Neural crest cell (in vitro differentiated cells): ENCODE measurements at regions not wholly inside any gene's neighbourhood (a gene's known extent, or its start where the extent isn't known, plus 50 kb on each side); places are given as distances from the start of the nearest gene placed in this dataset.
A peak's percentile ranks its signal among the peaks of the same experiment; 100 is the strongest.

Experiments used
- DNase-seq: peaks from one replicate; pipeline ENCODE4 v3.0.0; 2021; ENCODE audit warnings: low read depth, mixed read lengths, low spot score
- H3K27ac Mint-ChIP-seq: one replicate; pipeline ENCODE4 v1.8.0; 2021; ENCODE audit warnings: mild to moderate bottlenecking, mixed read lengths; ENCODE audit not compliant: unreplicated experiment
- H3K27me3 Mint-ChIP-seq: 2 replicates; pipeline ENCODE4 v1.8.0; 2021; ENCODE audit warnings: low read depth, mild to moderate bottlenecking, mixed read lengths
- H3K36me3 Mint-ChIP-seq: 2 replicates; pipeline ENCODE4 v1.8.0; 2021; ENCODE audit warnings: low read depth, mild to moderate bottlenecking, mixed read lengths
- H3K4me1 Mint-ChIP-seq: 2 replicates; pipeline ENCODE4 v1.8.0; 2021; ENCODE audit warnings: mixed read lengths
- H3K4me3 Mint-ChIP-seq: one replicate; pipeline ENCODE4 v1.8.0; 2021; ENCODE audit warnings: mild to moderate bottlenecking, mixed read lengths
- H3K9me3 Mint-ChIP-seq: 2 replicates; pipeline ENCODE4 v1.8.0; 2021; ENCODE audit warnings: mixed read lengths
- TF ChIP-seq, protein P1 (sequence below): fragments of 200-600 bp; sonication (generic); conservative IDR thresholded peaks from 2 replicates; pipeline ENCODE4 v1.5.0; 2021; ENCODE audit warnings: antibody characterized with exemption, mild to moderate bottlenecking

- Mint-ChIP-seq H3K27ac (peak overlapping the region; percentile 30), H3K4me3 (no peak overlapping the region), H3K36me3 (no peaks in the 10 kb centered on the region), H3K9me3 (no peaks in the 10 kb centered on the region), H3K4me1 (peaks cover 18% of the 10 kb centered on the region), H3K27me3 (no peaks in the 10 kb centered on the region)
- TF ChIP-seq, protein P1, sequence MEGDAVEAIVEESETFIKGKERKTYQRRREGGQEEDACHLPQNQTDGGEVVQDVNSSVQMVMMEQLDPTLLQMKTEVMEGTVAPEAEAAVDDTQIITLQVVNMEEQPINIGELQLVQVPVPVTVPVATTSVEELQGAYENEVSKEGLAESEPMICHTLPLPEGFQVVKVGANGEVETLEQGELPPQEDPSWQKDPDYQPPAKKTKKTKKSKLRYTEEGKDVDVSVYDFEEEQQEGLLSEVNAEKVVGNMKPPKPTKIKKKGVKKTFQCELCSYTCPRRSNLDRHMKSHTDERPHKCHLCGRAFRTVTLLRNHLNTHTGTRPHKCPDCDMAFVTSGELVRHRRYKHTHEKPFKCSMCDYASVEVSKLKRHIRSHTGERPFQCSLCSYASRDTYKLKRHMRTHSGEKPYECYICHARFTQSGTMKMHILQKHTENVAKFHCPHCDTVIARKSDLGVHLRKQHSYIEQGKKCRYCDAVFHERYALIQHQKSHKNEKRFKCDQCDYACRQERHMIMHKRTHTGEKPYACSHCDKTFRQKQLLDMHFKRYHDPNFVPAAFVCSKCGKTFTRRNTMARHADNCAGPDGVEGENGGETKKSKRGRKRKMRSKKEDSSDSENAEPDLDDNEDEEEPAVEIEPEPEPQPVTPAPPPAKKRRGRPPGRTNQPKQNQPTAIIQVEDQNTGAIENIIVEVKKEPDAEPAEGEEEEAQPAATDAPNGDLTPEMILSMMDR: no peak
- no peak for DNase-seq
These were observed 130.5 kb downstream of the PSMG1 start for GRCh38 chr21:39052718-39053117.

DNA sequence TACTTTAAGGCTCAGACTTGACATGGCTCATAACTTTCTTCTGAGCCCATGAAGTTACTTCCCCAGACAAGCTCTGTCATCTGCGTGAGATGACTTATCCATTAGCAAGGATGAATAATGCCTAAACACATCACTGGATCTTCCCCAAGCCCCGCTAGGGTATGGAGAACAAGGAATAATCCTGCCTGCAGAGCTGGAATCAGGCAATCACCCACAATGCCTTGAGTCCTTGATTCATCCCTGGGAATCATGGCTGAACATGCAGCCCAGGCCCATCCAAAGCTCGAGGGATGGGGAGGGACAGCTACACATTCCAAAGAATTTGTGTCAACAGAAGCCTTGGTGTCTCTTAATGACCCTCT, 131.7 kb downstream of the PSMG1 start:
- no peaks in the 10 kb centered on the region for H3K36me3 Mint-ChIP-seq
- peak overlapping the region; percentile 17 for H3K27ac Mint-ChIP-seq
- TF ChIP-seq, protein P1: no peak
- no peak for DNase-seq
- no peaks in the 10 kb centered on the region for H3K9me3 Mint-ChIP-seq
- no peak overlapping the region for H3K4me3 Mint-ChIP-seq
- H3K27me3 Mint-ChIP-seq: no peaks in the 10 kb centered on the region
- peaks cover 19% of the 10 kb centered on the region for H3K4me1 Mint-ChIP-seq

GRCh38 chr21:39050841-39051587, 132.2 kb downstream of the PSMG1 start:
- H3K4me1 Mint-ChIP-seq: peaks cover 14% of the 10 kb centered on the region
- H3K36me3 Mint-ChIP-seq: no peaks in the 10 kb centered on the region
- TF ChIP-seq, protein P1: no peak
- no peaks in the 10 kb centered on the region for H3K27me3 Mint-ChIP-seq
- no peaks in the 10 kb centered on the region for H3K9me3 Mint-ChIP-seq
- no peak overlapping the region for H3K4me3 Mint-ChIP-seq
- no peak for DNase-seq
- H3K27ac Mint-ChIP-seq: peak overlapping the region; percentile 17

DNA sequence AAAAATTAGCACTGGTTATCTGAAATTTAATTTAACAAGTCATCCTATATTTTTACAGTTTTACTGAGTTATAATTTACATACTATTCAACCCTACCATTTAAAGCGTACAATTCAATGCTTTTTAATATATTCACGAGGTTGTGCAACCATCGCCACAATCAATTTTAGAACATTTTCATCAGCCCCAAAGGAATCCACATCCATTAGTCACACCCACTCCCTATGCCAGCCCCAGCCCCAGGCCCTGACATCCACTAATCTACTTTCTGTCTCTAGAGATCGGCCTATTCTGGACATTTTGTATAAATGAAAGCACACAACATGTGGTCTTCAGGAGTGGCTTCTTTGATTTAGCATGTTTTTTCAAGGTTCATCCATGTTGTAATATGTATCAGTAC, 134.7 kb downstream of the PSMG1 start:
- no peak overlapping the region for H3K27ac Mint-ChIP-seq
- TF ChIP-seq, protein P1: no peak
- no peak overlapping the region for H3K4me3 Mint-ChIP-seq
- DNase-seq: no peak
- no peaks in the 10 kb centered on the region for H3K27me3 Mint-ChIP-seq
- peaks cover 12% of the 10 kb centered on the region for H3K4me1 Mint-ChIP-seq
- H3K9me3 Mint-ChIP-seq: no peaks in the 10 kb centered on the region
- H3K36me3 Mint-ChIP-seq: no peaks in the 10 kb centered on the region

DNA sequence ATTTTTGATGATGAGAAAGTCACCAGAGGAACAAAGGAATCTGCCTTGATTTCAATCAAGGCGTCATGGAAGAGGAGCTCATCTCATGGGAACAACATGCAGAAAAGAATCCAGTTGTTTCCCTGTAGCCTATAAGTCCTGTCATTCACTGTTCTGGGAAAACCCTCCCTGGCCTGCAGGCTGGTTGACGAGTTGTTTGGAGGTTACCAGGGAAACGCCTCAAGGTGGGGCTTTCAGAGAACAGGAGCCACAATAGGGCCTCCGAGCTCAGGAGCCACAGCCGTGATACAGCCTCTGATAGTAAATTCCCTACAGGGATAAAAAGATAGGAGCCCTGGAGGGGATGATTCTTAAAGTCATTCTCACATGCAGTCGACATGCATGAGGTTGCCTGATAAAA, 135.2 kb downstream of the PSMG1 start:
- peak; percentile 19 for DNase-seq
- Mint-ChIP-seq H3K36me3 (no peaks in the 10 kb centered on the region), H3K9me3 (peaks cover 2% of the 10 kb centered on the region), H3K4me3 (no peak overlapping the region), H3K4me1 (peaks cover 12% of the 10 kb centered on the region), H3K27me3 (no peaks in the 10 kb centered on the region), H3K27ac (peak overlapping the region; percentile 51)
- TF ChIP-seq, protein P1: no peak
